GM19372 (cell line): ENCODE measurements at regions not wholly inside any gene's neighbourhood (a gene's known extent, or its start where the extent isn't known, plus 50 kb on each side); places are given as distances from the start of the nearest gene placed in this dataset.
A peak's percentile ranks its signal among the peaks of the same experiment; 100 is the strongest.
"Not testable (repeated sequence)": the region's sequence is repeated elsewhere in the genome, so short reads cannot be mapped to it uniquely, and the experiment has no call there.

ENCODE experiments used
- ATAC-seq: cut with Tn5 transposase; IDR thresholded peaks from one replicate; pipeline ENCODE4 v1.9.1; 2021; ENCODE audit warnings: mild to moderate bottlenecking, low read depth, moderate library complexity; ENCODE audit not compliant: unreplicated experiment

DNA sequence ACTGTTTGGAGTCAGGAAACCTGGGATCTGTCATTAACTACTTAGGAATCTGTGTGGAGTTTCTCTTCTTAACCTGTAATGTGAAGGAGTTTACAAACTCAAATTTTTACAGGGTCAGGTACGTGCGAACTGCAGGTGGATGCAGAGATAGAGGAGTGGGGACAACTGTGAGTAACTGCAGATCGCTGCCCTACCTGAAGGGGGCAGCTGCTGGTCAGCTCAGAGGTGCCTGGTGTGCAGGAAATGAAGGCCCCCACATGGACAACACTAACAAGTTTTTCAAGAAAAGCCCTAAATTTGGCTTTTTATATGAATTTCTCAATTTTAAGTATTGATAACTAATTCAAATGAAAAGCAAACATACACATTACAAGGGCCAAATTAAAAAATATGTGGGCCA is 380.0 kb downstream of the REEP3 start:
- ATAC-seq = peak; percentile 71

DNA sequence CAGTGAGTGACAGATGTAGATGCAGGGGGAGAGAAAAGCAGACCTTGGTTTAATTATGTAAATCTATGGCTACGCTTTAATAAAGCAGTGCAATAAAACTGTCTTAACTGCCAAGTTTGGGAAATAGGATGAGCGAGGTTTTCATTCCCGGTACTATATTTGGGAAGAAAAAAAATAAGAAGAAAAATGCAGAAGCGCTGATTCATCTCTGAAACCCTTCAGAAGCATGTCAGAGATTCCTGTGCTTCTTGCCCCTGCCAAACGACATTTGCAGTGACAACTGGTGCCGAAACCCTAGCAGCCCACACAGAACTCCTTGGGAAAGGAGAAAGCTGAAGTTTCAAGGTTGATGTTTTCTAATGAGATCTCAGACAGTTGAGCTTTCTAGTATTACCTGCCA is 380.7 kb downstream of the REEP3 start:
- no peak for ATAC-seq

DNA sequence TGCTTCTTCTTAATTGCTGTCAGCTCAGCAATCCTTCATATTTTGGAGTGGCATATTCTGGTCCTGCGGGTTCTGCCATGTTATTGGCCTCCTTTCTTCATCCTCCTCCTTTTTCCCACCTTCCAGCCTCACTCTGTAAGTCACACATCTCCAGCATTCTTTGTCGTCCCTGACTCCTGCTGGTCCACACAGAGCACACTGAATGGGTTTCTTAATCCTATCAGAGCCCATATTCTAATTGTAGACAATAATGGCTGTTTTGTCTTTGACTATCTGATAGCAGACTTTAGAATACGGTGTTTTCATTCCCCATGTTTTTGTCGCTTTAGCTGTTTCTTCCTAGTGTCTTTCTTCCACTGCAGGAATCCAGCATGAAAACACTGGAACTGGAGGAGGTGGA is 389.6 kb downstream of the REEP3 start:
- no peak for ATAC-seq

GRCh38 chr10:63915240-63915639 is 394.0 kb downstream of the REEP3 start:
- no peak for ATAC-seq

DNA sequence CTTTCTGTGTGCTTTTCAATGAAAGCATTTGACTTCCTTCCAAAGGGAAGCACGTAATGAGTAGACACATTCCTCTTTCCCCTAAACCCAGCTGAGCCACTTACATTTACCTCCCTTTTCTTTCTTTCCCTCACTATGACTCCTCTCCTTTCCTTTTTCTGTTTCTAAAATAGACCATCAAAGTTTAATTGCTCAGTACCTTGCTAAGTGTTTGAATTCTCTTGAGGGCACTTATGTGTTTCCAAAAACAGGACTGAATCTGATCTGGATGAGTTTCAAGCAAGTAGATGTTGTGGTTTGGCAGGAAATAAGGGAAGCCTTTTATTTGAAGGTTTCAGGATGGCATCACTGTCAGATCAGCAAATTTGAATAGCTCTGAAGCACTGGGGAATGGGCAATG is 396.2 kb downstream of the REEP3 start:
- no peak for ATAC-seq

GRCh38 chr10:63919575-63920279 is 398.5 kb downstream of the REEP3 start:
- no peak for ATAC-seq

DNA sequence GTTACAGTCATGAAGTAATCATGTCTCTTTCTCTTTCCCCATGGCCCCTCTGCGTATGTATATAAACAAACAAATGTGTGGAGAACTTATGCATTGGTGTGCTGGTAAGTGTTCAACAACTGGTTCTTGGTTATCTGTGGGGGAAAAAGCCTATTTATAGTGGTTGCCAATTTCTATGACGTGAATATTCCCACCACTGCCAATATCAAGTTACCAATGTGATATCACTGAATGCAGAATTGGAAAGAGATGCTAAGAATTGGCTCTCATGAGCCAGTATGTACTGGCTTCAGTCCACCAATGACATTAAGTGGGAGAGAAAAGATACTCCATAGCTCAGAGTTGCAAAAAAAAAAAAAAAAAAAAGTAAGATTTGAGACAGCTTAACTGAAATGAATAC is 399.7 kb downstream of the REEP3 start:
- ATAC-seq = no peak

DNA sequence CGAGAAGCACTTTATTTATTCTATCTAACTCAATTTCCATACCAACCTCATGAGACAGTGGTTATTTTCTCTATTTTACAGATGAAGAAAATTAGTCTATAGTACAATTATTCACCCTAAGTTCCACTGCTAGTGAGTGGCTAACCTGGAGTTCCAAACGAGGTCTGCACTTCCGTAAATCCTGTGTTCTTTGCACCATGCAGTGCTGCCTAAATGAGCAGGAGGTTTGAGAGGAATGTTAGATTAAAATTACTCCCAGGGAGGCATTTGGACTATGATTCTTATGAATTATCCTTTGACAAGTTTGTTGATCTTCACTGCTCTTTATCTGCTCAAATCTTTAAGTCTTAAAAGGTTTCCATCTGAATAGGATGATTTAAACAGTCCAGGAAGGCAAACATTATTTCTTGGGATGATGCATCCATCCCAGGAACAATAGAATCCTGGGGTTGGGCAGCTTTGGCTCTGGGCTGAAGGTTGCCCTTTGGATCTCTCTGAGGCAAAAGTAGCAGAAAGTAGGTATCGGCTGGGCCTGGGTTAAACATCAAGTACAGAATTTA is 400.8 kb downstream of the REEP3 start:
- ATAC-seq = no peak

DNA sequence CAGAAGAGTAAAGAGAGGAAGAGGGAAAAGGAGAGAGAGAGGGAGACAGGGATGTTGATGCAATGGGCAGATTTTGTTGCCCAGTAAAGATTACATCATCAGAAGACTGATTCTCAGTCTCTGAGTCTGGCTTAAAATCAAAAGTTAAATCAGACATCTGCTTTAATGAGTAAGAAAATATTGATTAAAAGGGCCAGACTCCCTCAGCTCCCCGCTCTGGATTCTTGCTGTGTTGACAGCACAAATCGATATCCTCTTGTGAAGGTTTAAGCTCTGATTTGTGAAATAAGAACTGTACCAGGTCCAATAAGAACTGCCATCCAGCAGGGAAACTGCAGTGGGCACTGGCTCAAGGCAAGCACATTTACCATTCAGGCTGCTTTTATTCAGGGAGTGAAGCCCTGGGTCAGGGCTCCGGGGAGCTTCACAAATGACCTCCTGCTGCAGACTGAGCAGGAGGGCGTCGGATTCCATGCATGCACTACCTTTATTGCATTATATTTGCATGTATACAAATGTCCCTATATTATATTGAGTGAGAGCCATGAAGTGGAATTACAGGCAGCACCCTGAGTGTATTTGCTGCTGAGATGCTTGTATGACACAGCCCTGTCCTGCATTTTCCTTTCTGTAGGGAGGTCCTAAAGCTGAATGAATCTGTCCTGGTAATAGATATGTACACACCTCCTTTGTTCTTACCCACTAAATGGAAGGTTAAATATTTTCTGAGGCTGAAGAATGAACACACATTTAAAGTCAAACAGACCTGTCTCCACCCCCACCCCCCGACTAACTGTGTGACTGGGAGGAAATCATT is 401.5 kb downstream of the REEP3 start:
- no peak for ATAC-seq

- no peak for ATAC-seq
These were observed 408.7 kb downstream of the REEP3 start for GRCh38 chr10:63929831-63930467.

DNA sequence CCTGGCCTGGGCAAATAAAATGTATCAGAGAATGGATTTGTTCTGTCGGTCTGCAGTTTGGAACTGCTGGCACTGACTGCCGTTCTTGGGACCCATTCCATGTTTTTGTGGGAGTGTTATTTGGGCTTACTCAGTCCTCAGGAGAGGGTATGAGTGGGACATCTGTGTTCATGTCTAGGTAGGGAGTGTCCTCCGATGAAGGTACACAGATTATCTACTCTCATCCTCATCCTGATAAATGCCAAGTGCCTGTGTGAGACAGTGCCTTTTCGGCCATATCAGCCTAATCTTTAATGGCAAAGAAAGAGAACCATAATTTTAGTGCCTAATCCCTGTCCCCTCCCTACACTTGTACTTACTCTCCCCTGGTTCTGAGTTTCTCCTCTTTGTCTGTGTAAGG is 409.4 kb downstream of the REEP3 start:
- no peak for ATAC-seq

- no peak for ATAC-seq
These were observed 414.5 kb downstream of the REEP3 start for GRCh38 chr10:63935705-63936104.

- no peak for ATAC-seq
These were observed 419.2 kb downstream of the REEP3 start for GRCh38 chr10:63940277-63940922.

GRCh38 chr10:63964406-63964805 is 443.2 kb downstream of the REEP3 start:
- ATAC-seq = no peak

GRCh38 chr10:63965846-63966245 is 444.6 kb downstream of the REEP3 start:
- ATAC-seq = no peak

- no peak for ATAC-seq
These were observed 452.0 kb downstream of the REEP3 start for GRCh38 chr10:63972949-63973827.

- ATAC-seq = peak; percentile 96
These were observed 455.3 kb downstream of the REEP3 start for GRCh38 chr10:63976538-63976937.

DNA sequence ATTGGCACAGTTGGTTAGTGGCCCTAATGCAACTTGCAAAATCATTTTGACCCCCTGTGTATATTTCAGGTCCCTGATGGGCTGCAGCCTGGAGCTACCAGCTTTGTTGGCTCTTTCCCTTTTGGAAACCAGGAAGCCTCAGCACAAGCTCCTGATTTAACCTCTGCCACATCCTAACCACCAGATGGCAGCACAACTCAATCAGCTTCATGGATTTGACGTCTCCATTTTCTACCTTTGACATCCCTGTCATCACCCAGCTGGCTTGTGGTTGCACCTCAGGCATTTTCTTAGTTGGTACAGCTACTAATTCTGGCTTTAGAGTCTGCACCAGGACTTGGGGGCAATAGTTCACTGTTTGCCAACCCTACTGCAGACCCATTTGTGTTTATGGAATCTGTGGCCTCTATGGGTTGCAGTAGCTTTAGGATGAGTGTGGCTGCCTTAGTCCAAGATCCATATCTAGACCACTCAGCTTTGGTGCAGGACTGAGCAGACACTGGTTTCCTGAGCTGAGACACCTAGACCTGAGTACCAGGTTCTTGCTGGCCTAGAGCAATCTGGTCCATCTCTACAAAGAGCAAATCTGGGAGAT is 456.2 kb downstream of the REEP3 start:
- ATAC-seq = peak; percentile 45

DNA sequence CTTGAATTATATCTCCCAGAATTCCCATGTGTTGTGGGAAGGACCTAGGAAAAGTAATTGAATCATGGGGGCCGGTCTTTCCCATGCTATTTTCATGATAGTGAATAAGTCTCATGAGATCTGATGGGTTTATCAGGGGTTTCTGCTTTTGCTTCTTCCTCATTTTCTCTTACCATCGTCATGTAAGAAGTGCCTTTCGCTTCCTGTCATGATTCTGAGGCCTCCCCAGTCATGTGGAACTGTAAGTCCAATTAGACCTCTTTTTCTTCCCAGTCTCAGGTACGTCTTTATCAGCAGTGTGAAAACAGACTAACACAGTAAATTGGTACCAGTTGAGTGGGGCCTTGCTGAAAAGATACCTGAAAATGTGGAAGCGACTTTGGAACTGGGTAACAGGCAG is 459.7 kb downstream of the REEP3 start:
- not testable (repeated sequence) for ATAC-seq
